HG02852 (cell line): ENCODE measurements at regions not wholly inside any gene's neighbourhood (a gene's known extent, or its start where the extent isn't known, plus 50 kb on each side); places are given as distances from the start of the nearest gene placed in this dataset.
"Not testable (repeated sequence)": the region's sequence is repeated elsewhere in the genome, so short reads cannot be mapped to it uniquely, and the experiment has no call there.

Source experiments
- ATAC-seq: cut with Tn5 transposase; IDR thresholded peaks from one replicate; pipeline ENCODE4 v1.9.1; 2021; ENCODE audit warnings: mild to moderate bottlenecking, moderate library complexity; ENCODE audit not compliant: unreplicated experiment

- ATAC-seq = no peak
Measured at GRCh38 chr6:170200458-170200891, 90.4 kb downstream of the DLL1 start.

DNA sequence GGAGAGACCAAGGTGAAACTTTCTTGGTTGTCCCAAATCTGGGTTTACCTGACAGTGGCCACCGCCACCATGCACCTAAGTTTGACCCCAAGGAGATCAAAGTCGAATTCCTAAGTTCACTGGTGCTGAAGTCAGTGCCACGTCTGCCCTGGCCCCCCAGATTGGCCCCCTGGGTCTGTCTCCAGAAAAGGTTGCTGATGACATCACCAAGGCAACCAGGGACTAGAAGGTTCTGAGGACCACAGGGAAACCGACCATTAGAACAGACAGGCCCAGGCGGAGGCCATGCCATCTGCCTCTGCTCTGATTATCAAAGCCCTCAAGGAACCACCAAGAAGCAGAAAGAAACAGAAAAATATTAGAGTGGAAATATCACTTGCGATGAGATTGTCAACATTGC, 91.2 kb downstream of the DLL1 start:
- ATAC-seq = no peak

- ATAC-seq = no peak
Measured at GRCh38 chr6:170198298-170198697, 92.6 kb downstream of the DLL1 start.

GRCh38 chr6:170193326-170193821, 97.5 kb downstream of the DLL1 start:
- ATAC-seq = no peak

- no peak for ATAC-seq
Measured at GRCh38 chr6:170192905-170193304, 98.0 kb downstream of the DLL1 start.

DNA sequence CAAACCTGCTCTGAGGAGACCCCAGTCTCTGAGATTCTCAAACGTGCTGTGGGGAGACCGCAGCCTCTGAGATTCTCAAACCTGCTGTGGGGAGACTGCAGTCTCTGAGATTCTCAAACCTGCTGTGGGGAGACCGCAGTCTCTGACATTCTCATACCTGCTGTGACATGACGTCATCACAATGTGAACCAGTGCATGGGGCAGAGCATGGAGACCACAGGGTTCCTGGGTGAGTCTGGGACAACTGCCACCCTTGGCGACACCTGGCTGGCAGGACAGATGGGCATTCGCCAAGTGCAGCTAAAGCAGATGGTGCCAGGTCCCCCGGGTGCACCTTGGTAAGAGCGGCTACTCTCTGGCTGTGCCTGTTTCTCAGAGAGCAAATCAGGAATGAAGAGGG, 98.8 kb downstream of the DLL1 start:
- ATAC-seq = not testable (repeated sequence)

DNA sequence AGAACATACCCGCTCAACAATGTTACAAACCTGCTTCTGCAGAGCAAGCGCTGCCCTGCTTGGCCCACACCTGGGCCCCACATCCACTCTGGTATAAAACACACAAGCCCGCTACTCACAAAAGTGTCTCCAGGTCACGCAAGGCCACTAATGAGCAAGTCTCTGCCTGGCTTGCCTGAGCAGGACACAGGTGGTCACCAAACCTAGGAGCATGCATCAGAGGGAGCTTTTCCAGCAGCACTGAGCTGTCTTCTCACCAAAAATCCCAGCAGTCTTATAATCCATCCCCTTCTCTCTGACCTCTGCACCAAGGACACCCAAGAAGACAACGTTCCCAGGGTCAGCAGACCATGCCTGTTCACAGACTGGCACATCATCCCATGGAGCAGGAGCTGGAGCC, 100.8 kb downstream of the DLL1 start:
- no peak for ATAC-seq

- ATAC-seq = no peak
Measured at GRCh38 chr6:170189236-170189635, 101.6 kb downstream of the DLL1 start.

DNA sequence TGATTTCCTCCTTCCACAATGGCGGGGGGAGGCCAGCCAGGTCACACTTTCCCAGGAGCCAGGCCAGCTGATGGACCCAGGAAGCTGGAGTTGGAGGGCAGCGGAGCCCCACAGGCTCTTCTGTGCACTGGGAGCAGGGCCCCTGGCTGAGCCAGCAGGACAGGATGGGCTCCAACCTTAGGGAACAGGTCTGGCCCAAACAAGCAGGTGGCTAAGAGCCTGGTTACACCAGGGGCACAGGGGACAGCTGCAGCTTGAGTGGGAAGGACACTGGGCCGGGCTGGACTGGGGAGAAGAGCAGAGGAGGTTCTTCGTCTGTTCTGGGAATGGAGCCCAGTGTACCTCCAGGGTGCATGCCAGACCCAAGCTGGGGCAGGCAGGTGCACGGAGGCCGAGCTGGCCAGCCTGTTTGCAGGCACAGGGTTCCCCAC, 102.3 kb downstream of the DLL1 start:
- ATAC-seq = no peak

DNA sequence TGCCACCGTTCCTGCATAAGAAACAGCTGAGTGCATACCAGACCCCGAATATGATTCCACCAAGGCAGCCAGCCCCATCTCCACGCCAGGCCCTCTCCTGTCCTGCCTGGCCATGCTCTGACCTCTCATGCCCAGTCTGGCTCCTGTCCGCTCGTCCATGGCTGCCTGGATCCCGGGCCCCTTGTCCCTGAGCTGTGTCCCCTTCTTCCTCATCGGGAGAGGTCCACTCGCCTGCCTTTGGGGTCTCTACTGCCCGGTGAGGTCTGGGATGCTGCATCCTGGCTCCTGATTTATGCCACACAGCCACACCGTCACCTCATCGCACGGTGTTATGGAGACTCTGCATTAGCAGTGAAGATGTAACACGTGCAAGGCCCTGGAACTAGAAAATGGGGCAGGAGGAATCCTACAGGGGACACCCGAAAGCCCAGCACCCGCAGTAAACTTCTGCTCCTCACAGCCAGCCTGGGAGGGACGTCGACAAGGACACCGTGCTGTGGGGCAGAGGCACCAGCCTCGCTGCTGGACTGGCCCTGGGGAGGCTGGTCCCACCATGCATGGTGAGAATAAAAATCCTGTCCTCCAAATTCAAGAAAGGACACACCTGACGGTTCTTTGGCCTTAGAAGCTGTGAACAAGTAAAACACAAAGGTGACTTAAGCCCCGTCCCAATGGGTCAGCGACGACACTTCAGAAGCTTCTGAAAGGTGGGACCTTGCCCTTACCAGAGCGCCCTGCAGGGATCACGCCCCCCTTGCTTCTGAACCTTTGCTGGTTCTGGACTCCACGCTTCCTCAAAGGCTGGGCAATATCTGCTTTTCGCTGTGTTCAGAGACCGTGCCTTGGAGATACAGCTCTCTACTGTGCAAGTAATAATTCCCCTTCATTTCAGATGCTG, 103.0 kb downstream of the DLL1 start:
- no peak for ATAC-seq

GRCh38 chr6:170186941-170187668, 103.8 kb downstream of the DLL1 start:
- ATAC-seq = no peak

- ATAC-seq = no peak
Measured at GRCh38 chr6:170186006-170186935, 104.6 kb downstream of the DLL1 start.

- no peak for ATAC-seq
Measured at GRCh38 chr6:170185175-170185978, 105.5 kb downstream of the DLL1 start.

- ATAC-seq = no peak
Measured at GRCh38 chr6:170184316-170184715, 106.6 kb downstream of the DLL1 start.

GRCh38 chr6:170183521-170183920, 107.4 kb downstream of the DLL1 start:
- ATAC-seq = no peak

DNA sequence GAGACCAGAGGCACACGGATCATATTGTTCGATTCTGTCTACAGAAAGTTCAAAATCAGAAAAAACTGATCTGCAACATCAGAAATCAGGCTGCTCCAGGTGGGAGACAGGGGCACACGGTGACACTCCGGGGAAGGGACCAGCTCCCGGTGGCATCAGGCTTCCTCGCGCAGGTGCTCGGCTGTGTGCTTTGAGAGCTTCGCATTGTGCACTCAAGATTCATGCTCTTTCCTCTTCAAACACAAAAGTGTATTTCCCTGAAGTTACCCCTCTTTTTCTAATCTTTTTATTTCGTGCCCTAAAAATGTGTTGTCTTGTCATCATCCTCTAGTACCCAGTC, 108.1 kb downstream of the DLL1 start:
- ATAC-seq = no peak

GRCh38 chr6:170182093-170182780, 108.6 kb downstream of the DLL1 start:
- ATAC-seq = no peak

GRCh38 chr6:170181338-170181690, 109.6 kb downstream of the DLL1 start:
- ATAC-seq = no peak

DNA sequence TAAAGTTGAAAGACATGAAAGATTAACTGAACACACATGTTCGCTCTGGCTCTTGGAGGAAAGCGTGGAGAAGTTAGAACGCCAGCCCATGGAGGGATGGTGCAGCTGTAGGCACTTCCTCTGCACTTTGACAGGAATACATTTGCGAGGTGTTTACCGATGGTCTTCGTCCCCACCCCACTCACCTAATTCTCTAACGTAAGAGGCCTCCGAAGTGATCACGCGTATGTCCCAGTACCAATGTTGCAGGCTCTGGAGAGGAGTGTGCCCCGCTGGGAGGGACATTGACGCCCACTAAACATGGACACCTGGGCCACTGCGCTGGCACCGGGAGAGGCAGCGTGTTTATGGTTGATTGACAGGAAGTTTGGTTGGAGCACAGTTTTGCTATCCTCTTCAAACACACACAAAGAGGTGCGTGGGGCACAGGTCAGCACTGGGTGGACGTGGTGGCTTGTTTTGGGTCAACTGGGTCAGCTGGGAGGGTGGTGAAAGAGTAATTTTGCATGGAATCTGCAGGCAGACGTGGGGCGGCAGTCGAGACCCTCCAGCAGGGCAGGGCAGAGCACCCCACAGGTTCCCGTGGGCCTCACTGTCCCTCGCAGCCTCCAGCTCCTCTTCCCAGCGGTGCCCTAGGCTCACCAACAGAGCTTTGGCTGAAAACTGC, 110.1 kb downstream of the DLL1 start:
- no peak for ATAC-seq
